ENCODE measurements at regions not wholly inside any gene's neighbourhood (a gene's known extent, or its start where the extent isn't known, plus 50 kb on each side); places are given as distances from the start of the nearest gene placed in this dataset.
A peak's percentile ranks its signal among the peaks of the same experiment; 100 is the strongest.

DNA sequence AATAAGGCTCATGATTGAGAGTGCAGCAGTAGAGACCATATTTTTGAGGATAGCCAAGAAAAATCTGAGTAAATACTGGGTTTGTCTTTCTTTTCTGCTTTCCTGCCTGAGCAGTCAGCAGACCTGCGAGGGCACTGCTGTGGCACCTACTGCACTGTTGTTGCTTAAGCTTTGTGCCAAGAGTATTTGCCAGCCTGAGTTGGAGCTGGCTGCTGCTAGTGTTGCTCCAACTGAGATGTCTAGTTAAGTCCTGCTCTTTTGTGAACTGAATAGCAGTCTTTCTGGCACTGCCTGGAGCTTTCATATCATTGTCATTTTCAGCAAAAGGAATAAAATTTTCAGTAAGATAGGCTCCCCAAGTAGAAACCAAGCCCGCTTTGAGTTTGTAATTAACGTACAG lies 214.5 kb upstream of the P2RY1 start:
- BruUV-seq (replicated peaks), result no TSS peak
- Mint-ChIP-seq H3K4me3 (ENCODE audit: low read depth, unreplicated experiment) (no peak overlapping the region), H3K9me3 (ENCODE audit: low read depth, unreplicated experiment) (peaks cover 4% of the 10 kb centered on the region), H3K27me3 (ENCODE audit: unreplicated experiment) (no peaks in the 10 kb centered on the region), H3K27ac (ENCODE audit: unreplicated experiment) (no peak overlapping the region), H3K36me3 (ENCODE audit: insufficient read depth, unreplicated experiment) (no peaks in the 10 kb centered on the region), H3K4me1 (ENCODE audit: low read depth, unreplicated experiment) (peaks cover 20% of the 10 kb centered on the region)
- no peak for DNase-seq
- intact Hi-C loops (cut with micrococcal nuclease; ENCODE audit: unreplicated experiment), result no loop called here
- CTCF ChIA-PET, result interaction anchor here (0.7 kb wide), 1 partner anchor 1353 kb away, joined by 3 read pairs; no protein-coding TSS in a partner anchor
- TF ChIP-seq, protein P1, sequence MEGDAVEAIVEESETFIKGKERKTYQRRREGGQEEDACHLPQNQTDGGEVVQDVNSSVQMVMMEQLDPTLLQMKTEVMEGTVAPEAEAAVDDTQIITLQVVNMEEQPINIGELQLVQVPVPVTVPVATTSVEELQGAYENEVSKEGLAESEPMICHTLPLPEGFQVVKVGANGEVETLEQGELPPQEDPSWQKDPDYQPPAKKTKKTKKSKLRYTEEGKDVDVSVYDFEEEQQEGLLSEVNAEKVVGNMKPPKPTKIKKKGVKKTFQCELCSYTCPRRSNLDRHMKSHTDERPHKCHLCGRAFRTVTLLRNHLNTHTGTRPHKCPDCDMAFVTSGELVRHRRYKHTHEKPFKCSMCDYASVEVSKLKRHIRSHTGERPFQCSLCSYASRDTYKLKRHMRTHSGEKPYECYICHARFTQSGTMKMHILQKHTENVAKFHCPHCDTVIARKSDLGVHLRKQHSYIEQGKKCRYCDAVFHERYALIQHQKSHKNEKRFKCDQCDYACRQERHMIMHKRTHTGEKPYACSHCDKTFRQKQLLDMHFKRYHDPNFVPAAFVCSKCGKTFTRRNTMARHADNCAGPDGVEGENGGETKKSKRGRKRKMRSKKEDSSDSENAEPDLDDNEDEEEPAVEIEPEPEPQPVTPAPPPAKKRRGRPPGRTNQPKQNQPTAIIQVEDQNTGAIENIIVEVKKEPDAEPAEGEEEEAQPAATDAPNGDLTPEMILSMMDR (IDR thresholded peaks at IDR 0.05; ENCODE audit: unreplicated experiment), result no peak

DNA sequence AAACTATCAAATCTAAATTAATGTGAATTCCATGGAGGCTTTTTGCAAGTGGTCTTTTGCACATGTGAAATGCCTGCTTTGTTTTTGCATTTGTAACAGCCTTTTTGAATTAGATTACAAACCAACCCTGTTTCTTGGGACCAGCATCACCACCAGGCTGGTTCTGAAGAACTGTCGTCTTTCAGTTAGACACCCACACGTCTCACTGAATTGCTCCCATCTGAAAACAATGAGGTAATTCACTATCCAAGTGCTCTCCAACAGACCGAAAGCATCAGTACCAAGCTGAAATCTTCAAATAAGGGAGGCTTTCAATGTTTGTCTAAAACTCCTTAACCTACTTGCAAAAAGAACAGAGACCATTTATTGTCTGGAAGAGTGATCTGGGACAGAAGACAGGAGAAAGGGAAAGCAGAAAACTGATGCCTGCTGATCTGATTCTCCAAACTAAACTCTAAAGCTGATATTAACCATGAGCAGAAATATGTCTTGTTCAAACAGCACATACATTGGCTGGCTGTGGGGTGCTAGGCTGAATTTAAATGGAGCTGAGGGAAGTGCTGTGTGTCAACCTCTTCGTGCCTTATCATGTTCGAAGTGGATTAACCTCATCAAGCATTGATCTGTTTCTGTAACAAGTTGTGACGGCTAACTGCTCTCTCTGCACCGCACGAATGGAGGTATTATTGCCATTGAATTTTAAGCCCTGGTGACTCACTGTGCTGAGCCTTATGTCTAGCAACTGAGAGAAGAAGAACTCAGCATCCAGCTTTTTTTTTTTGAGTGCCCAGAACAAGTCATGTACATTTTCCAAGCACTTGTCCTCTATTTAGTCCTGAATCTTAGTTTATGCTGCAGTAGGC lies 213.7 kb upstream of the P2RY1 start:
- H3K4me1 Mint-ChIP-seq (ENCODE audit: low read depth, unreplicated experiment), result peaks cover 20% of the 10 kb centered on the region

DNA sequence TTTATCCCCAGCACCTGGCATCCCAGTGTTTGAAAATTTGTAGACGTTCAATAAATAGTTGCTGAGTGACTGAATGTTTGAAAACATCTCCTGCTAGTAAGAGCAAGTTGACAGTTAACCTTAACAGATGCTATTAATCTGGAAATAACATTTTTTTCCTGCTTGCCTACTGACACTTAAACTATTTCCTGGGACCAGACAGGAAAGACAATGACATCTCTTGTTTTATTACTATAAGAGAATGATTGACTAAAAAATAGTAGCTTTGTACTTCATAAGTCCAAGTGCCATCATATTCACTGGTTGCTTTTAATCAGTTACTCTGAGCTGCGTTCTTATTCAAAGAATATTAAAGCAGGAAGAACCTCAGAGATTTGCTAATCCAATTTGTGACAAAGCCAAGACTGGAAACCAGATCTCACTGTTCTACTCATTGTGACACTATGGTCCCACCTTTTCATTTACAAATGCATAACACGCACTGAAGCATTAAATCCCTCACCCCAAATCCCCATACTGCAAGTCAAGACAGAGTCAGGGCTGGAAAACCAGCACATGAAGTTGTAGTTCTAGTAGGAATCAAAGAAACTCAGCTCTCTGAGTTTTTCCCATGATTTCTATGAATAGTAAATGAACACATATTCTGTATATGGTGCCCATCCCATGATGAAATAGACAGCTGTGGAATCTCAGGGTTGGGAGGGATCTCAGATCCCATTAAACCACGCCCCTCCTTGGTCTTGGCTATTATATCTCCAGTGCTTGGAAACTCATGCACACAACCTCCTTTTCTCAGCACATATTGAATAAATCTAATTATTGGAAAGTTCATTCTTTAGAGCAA lies 212.7 kb upstream of the P2RY1 start:
- Mint-ChIP-seq H3K9me3 (ENCODE audit: low read depth, unreplicated experiment) (peaks cover 4% of the 10 kb centered on the region), H3K4me1 (ENCODE audit: low read depth, unreplicated experiment) (peaks cover 20% of the 10 kb centered on the region), H3K27ac (ENCODE audit: unreplicated experiment) (peak overlapping the region; percentile 13), H3K27me3 (ENCODE audit: unreplicated experiment) (no peaks in the 10 kb centered on the region), H3K4me3 (ENCODE audit: low read depth, unreplicated experiment) (peak overlapping the region; percentile 24), H3K36me3 (ENCODE audit: insufficient read depth, unreplicated experiment) (no peaks in the 10 kb centered on the region)
- CTCF ChIA-PET, result interaction anchor here (1.0 to 1.5 kb wide), 4 partner anchors 26 to 339 kb away, joined by 3 to 6 read pairs (median 4); partner anchors contain the start of gene P2RY1
- no TSS peak for BruUV-seq (replicated peaks)
- intact Hi-C loops (cut with micrococcal nuclease; ENCODE audit: unreplicated experiment), result no loop called here
- TF ChIP-seq, protein P1 (IDR thresholded peaks at IDR 0.05; ENCODE audit: unreplicated experiment), result no peak
- DNase-seq, result no peak

More for the DNA sequence above, 213.7 kb upstream of the P2RY1 start:
- CTCF ChIA-PET, result interaction anchor here (0.6 to 1.5 kb wide), 5 partner anchors 18 to 340 kb away, joined by 3 to 6 read pairs (median 4); partner anchors contain the start of gene P2RY1
- DNase-seq, result peak; percentile 50
- Mint-ChIP-seq H3K9me3 (ENCODE audit: low read depth, unreplicated experiment) (peaks cover 4% of the 10 kb centered on the region), H3K27ac (ENCODE audit: unreplicated experiment) (peak overlapping the region; percentile 13), H3K36me3 (ENCODE audit: insufficient read depth, unreplicated experiment) (no peaks in the 10 kb centered on the region), H3K27me3 (ENCODE audit: unreplicated experiment) (no peaks in the 10 kb centered on the region), H3K4me3 (ENCODE audit: low read depth, unreplicated experiment) (peak overlapping the region; percentile 24)
- TF ChIP-seq, protein P1 (IDR thresholded peaks at IDR 0.05; ENCODE audit: unreplicated experiment), result no peak
- BruUV-seq (replicated peaks), result no TSS peak
- intact Hi-C loops (cut with micrococcal nuclease; ENCODE audit: unreplicated experiment), result no loop called here

DNA sequence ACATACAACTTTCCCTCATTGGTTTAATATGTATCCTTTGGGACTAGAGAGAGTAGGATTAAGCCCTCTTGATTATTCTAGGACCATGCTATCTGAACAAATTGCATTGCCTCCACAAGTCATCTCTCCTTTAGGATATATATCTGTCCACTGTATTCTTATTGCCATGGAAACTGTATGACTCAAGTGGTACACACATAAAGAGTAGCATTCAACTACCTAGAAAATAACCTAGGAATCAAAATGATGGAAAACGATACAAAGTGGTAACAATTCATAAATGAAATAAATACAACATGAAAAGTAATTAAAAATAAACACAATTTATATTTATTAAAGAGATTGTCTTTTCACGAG lies 212.1 kb upstream of the P2RY1 start:
- H3K4me3 Mint-ChIP-seq (ENCODE audit: low read depth, unreplicated experiment), result no peak overlapping the region
- H3K4me1 Mint-ChIP-seq (ENCODE audit: low read depth, unreplicated experiment), result peaks cover 20% of the 10 kb centered on the region
- no peaks in the 10 kb centered on the region for H3K27me3 Mint-ChIP-seq (ENCODE audit: unreplicated experiment)
- H3K27ac Mint-ChIP-seq (ENCODE audit: unreplicated experiment), result no peak overlapping the region
- no peak for DNase-seq
- no TSS peak for BruUV-seq (replicated peaks)
- no peaks in the 10 kb centered on the region for H3K36me3 Mint-ChIP-seq (ENCODE audit: insufficient read depth, unreplicated experiment)
- peaks cover 4% of the 10 kb centered on the region for H3K9me3 Mint-ChIP-seq (ENCODE audit: low read depth, unreplicated experiment)
- TF ChIP-seq, protein P1 (IDR thresholded peaks at IDR 0.05; ENCODE audit: unreplicated experiment), result no peak
- CTCF ChIA-PET, result no interaction called here
- intact Hi-C loops (cut with micrococcal nuclease; ENCODE audit: unreplicated experiment), result no loop called here

Measured in Calu3 (cell line).